DOHH2 (cell line): ENCODE measurements at regions not wholly inside any gene's neighbourhood (a gene's known extent, or its start where the extent isn't known, plus 50 kb on each side); places are given as distances from the start of the nearest gene placed in this dataset.

Experiments
- H3F3A ChIP-seq: fragments of 200-600 bp; sonication (generic), shearing (Covaris generic); 2 replicates; pipeline ENCODE4 v1.6.0; 2016; ENCODE audit warnings: antibody characterized with exemption, mild to moderate bottlenecking; ENCODE audit not compliant: control insufficient read depth, insufficient read depth
- H3K27ac ChIP-seq: fragments of 200-600 bp; sonication (generic); 2 replicates; pipeline ENCODE4 v1.5.1; 2014; ENCODE audit warnings: low read depth, mild to moderate bottlenecking, low read length, moderate library complexity
- H3K27me3 ChIP-seq: fragments of 200-600 bp; sonication (generic); 2 replicates; pipeline ENCODE4 v1.6.1; 2014; ENCODE audit warnings: mild to moderate bottlenecking, low read length, mixed read lengths; ENCODE audit not compliant: control insufficient read depth
- H3K36me3 ChIP-seq: fragments of 200-600 bp; sonication (generic); 2 replicates; pipeline ENCODE4 v1.6.1; 2014; ENCODE audit warnings: mild to moderate bottlenecking, low read length, moderate library complexity, mixed read lengths; ENCODE audit not compliant: control insufficient read depth
- H3K4me1 ChIP-seq: fragments of 200-600 bp; sonication (generic); 2 replicates; pipeline ENCODE4 v1.6.1; 2014; ENCODE audit warnings: mild to moderate bottlenecking, low read length, mixed read lengths; ENCODE audit not compliant: control insufficient read depth
- H3K4me2 ChIP-seq: fragments of 200-600 bp; sonication (generic); 2 replicates; pipeline ENCODE4 v1.6.0; 2014; ENCODE audit warnings: mild to moderate bottlenecking, low read length, moderate library complexity
- H3K4me3 ChIP-seq: fragments of 200-600 bp; sonication (generic); 2 replicates; pipeline ENCODE4 v1.5.1; 2014; ENCODE audit warnings: mild to moderate bottlenecking, low read length, mixed read lengths
- H3K79me2 ChIP-seq: fragments of 200-600 bp; sonication (generic); 2 replicates; pipeline ENCODE4 v1.6.1; 2014; ENCODE audit warnings: mild to moderate bottlenecking, low read length, mixed read lengths; ENCODE audit not compliant: control insufficient read depth
- H3K9me2 ChIP-seq: fragments of 200-600 bp; sonication (generic); replicated peaks from 2 replicates; pipeline ENCODE4 v1.6.1; 2014; ENCODE audit warnings: mild to moderate bottlenecking, low read length, mixed read lengths; ENCODE audit not compliant: control insufficient read depth
- H3K9me3 ChIP-seq: fragments of 200-600 bp; sonication (generic); 2 replicates; pipeline ENCODE4 v1.6.1; 2014; ENCODE audit warnings: antibody characterized with exemption, low read length, mixed read lengths; ENCODE audit not compliant: control insufficient read depth, insufficient read depth
- H4K20me1 ChIP-seq: fragments of 200-600 bp; sonication (generic); 2 replicates; pipeline ENCODE4 v1.6.0; 2014; ENCODE audit warnings: low read depth, mild to moderate bottlenecking, antibody characterized with exemption, low read length, moderate library complexity; ENCODE audit not compliant: control insufficient read depth, insufficient read depth
- CTCF ChIP-seq: fragments of 200-600 bp; sonication (generic); IDR thresholded peaks from one replicate; pipeline ENCODE4 v1.5.1; 2014; ENCODE audit warnings: antibody characterized with exemption, mild to moderate bottlenecking, low read depth, low read length; ENCODE audit not compliant: poor library complexity, severe bottlenecking
- EZH2phosphoT487 ChIP-seq: fragments of 200-600 bp; sonication (generic); IDR thresholded peaks from 2 replicates; pipeline ENCODE4 v1.6.1; 2017; ENCODE audit warnings: borderline replicate concordance, mild to moderate bottlenecking, antibody characterized with exemption, low read length, moderate library complexity, mixed read lengths

DNA sequence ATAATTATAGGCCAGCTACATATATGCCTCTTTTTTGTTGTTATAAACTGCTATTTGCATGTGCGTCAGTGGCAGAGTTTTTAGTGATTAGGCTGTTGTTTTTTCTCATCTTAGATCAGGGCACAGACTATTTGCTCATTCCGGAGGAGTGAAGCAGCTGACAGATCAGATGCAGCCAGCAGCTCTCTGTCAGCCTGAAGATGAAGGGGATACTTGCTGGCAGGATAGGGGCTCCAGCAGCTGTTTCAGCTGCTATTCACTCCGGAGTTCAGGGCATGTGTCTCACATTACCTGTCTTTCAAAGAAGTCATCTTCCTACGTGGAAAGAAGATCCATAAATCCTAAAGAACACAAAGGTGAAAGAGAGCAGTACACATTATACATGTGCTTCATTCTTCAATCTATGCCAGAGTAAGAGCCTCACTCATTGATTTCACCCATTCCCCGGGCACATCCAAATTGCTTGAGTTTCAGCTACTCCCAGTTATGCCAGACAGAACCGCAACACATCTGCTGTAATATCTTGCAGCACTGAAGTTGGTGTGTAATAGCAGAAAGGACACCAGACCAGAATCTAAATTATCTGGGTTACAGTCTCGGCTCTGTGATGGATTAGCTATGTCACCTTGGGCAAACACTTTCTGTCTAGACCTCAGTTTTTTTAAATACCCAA, 182.8 kb upstream of the CHRM2 start:
- Histone ChIP-seq H3K27ac (no peak overlapping the region), H3K79me2 (no peaks in the 10 kb centered on the region), H3K27me3 (no peaks in the 10 kb centered on the region), H3K4me2 (no peak overlapping the region), H3K9me2 (no peaks in the 10 kb centered on the region), H3K4me3 (no peak overlapping the region), H3K36me3 (no peaks in the 10 kb centered on the region), H4K20me1 (no peaks in the 10 kb centered on the region), H3K9me3 (no peaks in the 10 kb centered on the region), H3F3A (no peaks in the 10 kb centered on the region), H3K4me1 (no peaks in the 10 kb centered on the region)
- TF ChIP-seq EZH2phosphoT487 (no peak), CTCF (no peak)

DNA sequence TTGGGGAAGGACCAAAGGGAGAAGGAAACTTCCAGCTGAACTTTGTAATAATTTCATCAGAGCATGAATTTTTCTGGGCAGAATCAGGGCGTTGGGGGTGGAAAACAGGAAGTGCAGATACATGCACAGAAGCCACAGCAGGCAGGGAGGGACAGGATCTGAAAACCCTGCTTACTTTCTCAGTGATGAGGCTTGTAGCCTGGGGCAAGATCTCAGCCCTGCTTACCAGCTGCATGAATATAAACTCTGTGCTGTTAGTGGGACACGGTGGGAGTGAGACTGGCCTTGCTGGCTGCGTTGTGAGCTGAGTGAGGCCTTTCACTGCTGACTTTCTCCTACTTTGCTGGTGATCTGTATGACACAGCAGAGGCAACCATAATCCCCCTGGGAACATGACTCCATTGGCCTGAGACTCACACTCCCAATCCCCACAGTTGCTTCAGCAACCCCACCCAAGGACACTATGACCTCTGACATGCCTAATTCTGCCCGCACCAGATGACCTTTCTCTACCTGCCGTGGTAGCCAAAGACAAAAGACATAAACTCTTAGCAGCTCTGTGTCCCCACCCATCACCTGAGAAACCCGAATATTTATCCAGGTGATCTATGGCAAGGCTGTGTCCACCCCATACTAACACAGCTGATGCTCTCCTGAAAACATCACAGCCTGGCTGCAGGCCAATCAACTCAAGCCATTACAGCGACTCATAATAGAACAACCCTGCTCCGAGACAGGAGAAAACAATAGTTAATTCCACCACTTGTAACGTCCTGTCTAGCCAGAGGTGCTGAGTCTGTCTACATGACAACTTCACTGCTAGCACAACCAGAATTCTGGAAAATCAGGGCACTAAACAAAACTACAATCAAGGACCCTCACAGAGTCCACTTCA, 190.7 kb upstream of the CHRM2 start:
- Histone ChIP-seq H3K4me1 (no peaks in the 10 kb centered on the region), H3K9me2 (no peaks in the 10 kb centered on the region), H4K20me1 (no peaks in the 10 kb centered on the region), H3K79me2 (no peaks in the 10 kb centered on the region), H3F3A (no peaks in the 10 kb centered on the region), H3K9me3 (peaks cover 3% of the 10 kb centered on the region; the same call in 1 of the 2 replicates), H3K4me2 (no peak overlapping the region), H3K36me3 (no peaks in the 10 kb centered on the region), H3K27ac (no peak overlapping the region), H3K27me3 (no peaks in the 10 kb centered on the region), H3K4me3 (no peak overlapping the region)
- TF ChIP-seq CTCF (no peak), EZH2phosphoT487 (no peak)

- no peaks in the 10 kb centered on the region for H3K4me1 ChIP-seq
- no peak overlapping the region for H3K4me3 ChIP-seq
- no peak overlapping the region for H3K27ac ChIP-seq
- TF ChIP-seq EZH2phosphoT487 (no peak), CTCF (no peak)
- H3K9me3 ChIP-seq, result 0 out of 2 replicates have a peak, but pooled peaks cover 4% of the 10 kb centered on the region
- no peaks in the 10 kb centered on the region for H4K20me1 ChIP-seq
- no peaks in the 10 kb centered on the region for H3K36me3 ChIP-seq
- no peaks in the 10 kb centered on the region for H3K27me3 ChIP-seq
- H3K9me2 ChIP-seq, result no peaks in the 10 kb centered on the region
- H3K4me2 ChIP-seq, result no peak overlapping the region
- H3K79me2 ChIP-seq, result no peaks in the 10 kb centered on the region
- H3F3A ChIP-seq, result no peaks in the 10 kb centered on the region
These were observed 200.9 kb upstream of the CHRM2 start for GRCh38 chr7:136667584-136667983.
